KOPT-K1 (cell line): ENCODE measurements at regions not wholly inside any gene's neighbourhood (a gene's known extent, or its start where the extent isn't known, plus 50 kb on each side); places are given as distances from the start of the nearest gene placed in this dataset.

Experiments
- H3K27ac ChIP-seq: fragments of 200-600 bp; sonication (generic); 2 replicates; pipeline ENCODE4 v1.5.1; 2016; ENCODE audit warnings: antibody characterized with exemption, mild to moderate bottlenecking, low read depth, low read length; ENCODE audit not compliant: poor library complexity, severe bottlenecking
- H3K36me3 ChIP-seq: fragments of 200-600 bp; sonication (generic); 2 replicates; pipeline ENCODE4 v1.5.1; 2017; ENCODE audit warnings: antibody characterized with exemption, mild to moderate bottlenecking, low read length, moderate library complexity; ENCODE audit not compliant: insufficient read depth
- H3K9me3 ChIP-seq: fragments of 200-600 bp; sonication (generic); 2 replicates; pipeline ENCODE4 v1.5.1; 2017; ENCODE audit warnings: antibody characterized with exemption, low read length, mild to moderate bottlenecking; ENCODE audit not compliant: insufficient read depth, poor library complexity, severe bottlenecking

DNA sequence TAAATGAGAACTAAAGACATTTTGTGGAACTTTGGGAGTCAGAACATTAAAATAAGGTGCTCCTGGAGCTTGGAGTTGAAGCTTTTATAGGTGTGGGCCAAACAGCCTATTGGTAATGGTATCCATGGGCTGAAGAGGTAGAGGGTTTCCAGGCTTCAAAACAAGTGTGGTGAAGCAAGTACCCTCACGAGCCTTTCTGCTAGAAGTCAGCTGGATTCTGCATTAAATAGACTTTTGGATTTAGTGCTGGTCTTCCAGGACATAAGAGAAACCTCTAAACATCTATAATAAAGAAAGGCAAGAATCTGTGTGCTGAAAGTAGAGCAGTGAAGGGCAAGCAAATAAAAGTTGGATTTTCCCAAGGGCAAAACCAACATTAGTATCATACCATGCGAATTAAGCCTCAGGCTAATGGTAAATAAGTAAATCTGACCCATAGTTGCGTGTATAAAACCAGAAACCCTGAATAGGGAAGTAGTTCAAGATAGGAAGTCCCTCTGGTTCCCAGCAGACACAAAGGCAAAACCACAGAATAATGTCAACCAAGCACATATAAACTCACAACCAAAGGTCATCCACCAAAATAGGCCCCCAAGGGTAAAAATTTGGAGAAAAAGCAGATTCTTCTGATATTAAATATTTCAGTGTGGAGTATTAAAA lies 306.3 kb downstream of the TLE4 start:
- H3K36me3 ChIP-seq = no peaks in the 10 kb centered on the region
- H3K27ac ChIP-seq = no peak overlapping the region
- no peaks in the 10 kb centered on the region for H3K9me3 ChIP-seq

DNA sequence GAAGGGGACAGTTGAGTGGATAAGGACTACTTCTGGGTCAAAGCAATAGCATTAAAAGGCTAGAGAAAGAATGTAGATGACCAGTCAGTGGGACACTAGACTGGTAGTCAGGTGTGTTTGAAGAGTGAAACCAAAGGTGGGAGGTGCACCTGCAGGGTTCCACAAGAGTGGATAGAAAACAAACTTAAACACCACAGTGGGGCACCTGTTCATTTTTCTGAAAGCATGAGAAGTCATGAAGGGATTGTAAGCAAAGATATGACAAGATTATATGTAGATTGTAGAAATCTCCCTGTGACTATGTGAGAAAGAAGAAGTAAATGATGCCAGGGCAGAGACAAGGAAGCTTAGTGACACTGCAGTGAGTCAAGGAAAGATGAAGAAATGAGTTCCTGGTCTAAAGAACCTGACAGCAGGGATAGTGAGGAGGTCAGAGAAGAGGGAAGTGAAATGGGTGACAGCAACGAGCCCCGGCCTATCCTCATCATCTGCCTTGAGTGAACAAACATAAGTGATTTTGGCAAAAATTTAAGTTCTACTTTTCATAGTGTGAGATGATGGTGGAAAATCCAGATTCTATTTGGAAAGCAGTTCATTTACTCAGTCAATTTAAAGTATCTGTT lies 296.9 kb downstream of the TLE4 start:
- Histone ChIP-seq H3K27ac (no peak overlapping the region), H3K9me3 (no peaks in the 10 kb centered on the region), H3K36me3 (no peaks in the 10 kb centered on the region)

GRCh38 chr9:79862921-79863890 lies 291.4 kb downstream of the TLE4 start:
- no peak overlapping the region for H3K27ac ChIP-seq
- no peaks in the 10 kb centered on the region for H3K36me3 ChIP-seq
- H3K9me3 ChIP-seq = peaks cover 14% of the 10 kb centered on the region

DNA sequence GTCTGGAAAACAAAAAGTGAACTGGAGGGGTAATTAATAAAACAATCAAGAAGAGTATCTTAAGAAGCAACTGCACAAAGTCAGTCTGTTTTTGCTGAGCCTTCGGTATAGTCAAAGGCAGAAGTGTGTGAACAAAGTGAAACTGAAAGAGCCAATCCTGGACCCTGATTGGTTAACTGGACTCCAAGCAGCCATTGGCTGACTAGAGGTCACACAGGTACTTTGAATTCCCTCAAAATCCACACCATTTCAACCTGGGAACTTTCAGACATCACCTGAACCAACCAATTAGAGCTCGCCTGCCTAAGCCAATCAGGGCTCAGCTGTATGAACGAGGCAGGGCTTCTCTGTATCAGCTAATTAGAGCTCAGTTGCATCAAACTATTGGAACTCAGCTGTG lies 286.7 kb downstream of the TLE4 start:
- H3K9me3 ChIP-seq = peaks cover 14% of the 10 kb centered on the region
- H3K27ac ChIP-seq = no peak overlapping the region
- H3K36me3 ChIP-seq = no peaks in the 10 kb centered on the region

- peaks cover 3% of the 10 kb centered on the region for H3K9me3 ChIP-seq
- no peaks in the 10 kb centered on the region for H3K36me3 ChIP-seq
- no peak overlapping the region for H3K27ac ChIP-seq
Observed at GRCh38 chr9:79857188-79857587, 285.4 kb downstream of the TLE4 start.

DNA sequence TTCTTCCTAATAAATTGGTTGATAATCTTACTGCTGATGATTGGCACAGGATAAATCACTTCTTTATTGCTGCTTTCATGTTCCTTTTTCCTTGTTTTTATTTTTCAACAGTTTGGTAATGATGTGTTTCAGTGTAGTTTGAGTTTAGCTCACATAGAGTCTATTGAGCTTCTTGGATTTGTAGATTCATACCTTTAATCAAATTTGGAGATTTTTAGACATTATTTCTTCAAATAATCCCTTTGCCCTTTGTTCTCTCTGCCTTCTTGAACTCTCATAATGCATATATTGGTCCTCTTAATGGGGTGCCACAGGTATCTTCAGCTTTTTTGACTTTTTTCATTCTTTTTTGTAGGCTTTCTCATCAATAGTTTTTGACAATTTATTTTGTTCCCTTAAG lies 275.3 kb downstream of the TLE4 start:
- Histone ChIP-seq H3K9me3 (peaks cover 7% of the 10 kb centered on the region), H3K27ac (no peak overlapping the region), H3K36me3 (no peaks in the 10 kb centered on the region)

GRCh38 chr9:79829566-79830302 lies 258.0 kb downstream of the TLE4 start:
- no peaks in the 10 kb centered on the region for H3K36me3 ChIP-seq
- no peak overlapping the region for H3K27ac ChIP-seq
- no peaks in the 10 kb centered on the region for H3K9me3 ChIP-seq

DNA sequence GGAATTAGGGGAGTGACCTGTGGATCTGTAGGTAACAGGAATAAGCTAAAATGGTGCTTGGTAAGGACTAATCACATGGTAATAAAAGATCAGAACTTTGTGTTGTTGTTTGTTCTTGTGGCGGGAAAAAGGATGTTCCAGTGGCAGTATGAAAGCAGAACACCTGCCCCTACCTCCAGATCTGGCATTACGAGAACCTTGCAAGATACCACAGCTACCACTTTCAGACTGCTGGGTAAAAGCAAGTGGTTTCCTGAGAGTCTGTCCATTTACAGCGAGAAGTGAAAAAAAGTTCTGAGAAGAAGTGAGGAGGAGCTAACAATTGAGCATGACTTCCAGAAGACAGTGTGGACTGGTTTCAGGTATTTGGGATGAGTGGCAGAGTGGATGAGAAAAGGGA lies 252.5 kb downstream of the TLE4 start:
- no peak overlapping the region for H3K27ac ChIP-seq
- no peaks in the 10 kb centered on the region for H3K36me3 ChIP-seq
- H3K9me3 ChIP-seq = no peaks in the 10 kb centered on the region

DNA sequence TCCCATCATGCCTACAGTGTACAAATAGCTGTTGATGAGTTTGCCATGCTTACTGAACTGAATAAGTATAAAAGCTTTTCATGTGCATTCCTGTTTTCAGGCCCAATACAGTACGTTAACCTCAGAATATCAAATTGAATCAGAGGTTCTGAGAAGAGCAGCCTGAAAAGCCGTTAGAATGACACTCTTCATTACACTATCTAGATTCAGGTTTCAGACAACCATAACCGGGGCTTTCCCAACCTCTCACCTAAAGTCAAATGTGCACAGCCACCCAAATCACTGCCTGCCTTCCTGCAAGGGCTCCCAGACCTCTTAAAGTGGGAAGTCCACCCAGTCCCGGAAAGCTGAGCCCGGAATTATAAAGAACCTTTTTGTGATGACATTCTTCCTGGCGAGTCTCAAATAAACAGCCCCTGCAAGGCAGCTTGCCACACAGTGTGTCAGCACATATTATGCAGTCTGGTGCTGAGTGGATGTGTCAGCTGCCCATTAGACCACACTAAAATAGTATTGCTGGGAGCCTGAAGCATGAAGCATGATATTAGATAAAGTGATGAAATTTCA lies 245.8 kb downstream of the TLE4 start:
- no peaks in the 10 kb centered on the region for H3K9me3 ChIP-seq
- H3K27ac ChIP-seq = no peak overlapping the region
- no peaks in the 10 kb centered on the region for H3K36me3 ChIP-seq

DNA sequence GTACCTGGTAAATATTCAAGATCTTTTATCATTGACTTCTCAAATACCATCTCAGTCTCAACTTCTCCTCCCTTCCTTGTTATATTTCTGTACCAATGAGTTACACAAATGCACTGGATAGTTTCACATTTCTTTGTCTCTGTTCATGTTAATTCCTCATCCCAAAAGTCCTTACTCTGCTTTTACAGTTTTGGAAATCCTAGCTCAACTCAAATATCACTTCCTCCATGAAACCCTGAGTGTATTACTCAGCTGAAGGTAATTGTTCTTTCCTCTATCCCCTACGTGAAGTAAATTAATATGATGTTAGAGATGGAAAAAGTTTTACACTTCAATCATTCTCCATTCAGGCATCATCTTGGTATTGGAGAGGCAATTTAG lies 241.5 kb downstream of the TLE4 start:
- Histone ChIP-seq H3K9me3 (no peaks in the 10 kb centered on the region), H3K27ac (no peak overlapping the region), H3K36me3 (no peaks in the 10 kb centered on the region)

- peak overlapping the region; percentile 48 for H3K27ac ChIP-seq
- no peaks in the 10 kb centered on the region for H3K36me3 ChIP-seq
Observed at GRCh38 chr9:79812507-79813257, 240.9 kb downstream of the TLE4 start.

GRCh38 chr9:79812099-79812498 lies 240.3 kb downstream of the TLE4 start:
- H3K36me3 ChIP-seq = no peaks in the 10 kb centered on the region
- peak overlapping the region; percentile 48 for H3K27ac ChIP-seq
- H3K9me3 ChIP-seq = no peaks in the 10 kb centered on the region

More at GRCh38 chr9:79812507-79813257, 240.9 kb downstream of the TLE4 start:
- no peaks in the 10 kb centered on the region for H3K9me3 ChIP-seq

DNA sequence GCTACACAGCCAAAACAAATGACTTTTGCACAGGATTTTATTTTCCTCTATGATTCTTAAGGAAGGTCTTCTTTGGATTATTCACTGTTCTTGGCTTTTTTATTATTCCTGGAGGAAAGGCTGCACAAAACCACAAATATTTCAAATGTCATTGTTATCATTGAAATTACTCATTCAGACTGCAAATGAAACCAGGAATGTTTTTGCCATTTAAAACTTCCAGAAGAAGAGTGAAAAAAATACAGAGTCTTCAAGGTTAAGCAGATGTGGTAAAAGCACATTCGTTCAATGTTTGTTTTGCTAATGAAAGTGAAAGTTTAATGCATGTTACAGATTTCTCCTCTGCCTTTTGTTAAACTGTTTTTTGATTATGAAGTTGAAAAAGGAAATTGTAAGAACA lies 238.2 kb downstream of the TLE4 start:
- H3K9me3 ChIP-seq = no peaks in the 10 kb centered on the region
- H3K27ac ChIP-seq = peak overlapping the region; percentile 29
- H3K36me3 ChIP-seq = no peaks in the 10 kb centered on the region

DNA sequence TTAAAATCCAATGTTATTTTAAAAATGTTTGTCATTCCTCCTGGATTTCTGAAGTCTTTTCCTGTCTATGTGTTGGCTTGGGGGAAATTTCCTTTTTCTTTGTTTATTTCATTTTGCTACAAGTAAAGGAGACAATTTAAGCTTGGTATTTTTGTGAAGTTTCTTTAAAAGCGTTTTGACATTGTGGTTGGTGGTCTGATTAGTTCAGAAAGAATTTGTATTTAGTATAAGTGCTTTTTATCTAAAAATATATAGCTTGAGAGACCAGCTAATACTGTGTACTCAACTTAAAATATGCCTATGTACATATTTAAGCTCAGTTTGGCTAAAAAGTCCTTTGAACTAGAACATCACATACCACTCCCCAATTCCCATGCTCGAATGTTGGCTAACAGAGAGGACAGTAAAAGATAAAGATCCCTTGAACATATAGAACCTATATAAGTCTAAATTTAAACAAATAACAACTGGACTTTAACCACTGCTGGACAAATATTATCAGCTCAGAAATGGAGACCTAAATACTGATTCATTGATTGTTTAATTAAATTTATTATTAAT lies 237.6 kb downstream of the TLE4 start:
- H3K27ac ChIP-seq = no peak overlapping the region
- H3K9me3 ChIP-seq = no peaks in the 10 kb centered on the region
- H3K36me3 ChIP-seq = no peaks in the 10 kb centered on the region
